CD4-positive, alpha-beta T cell (primary cell): ENCODE measurements at regions not wholly inside any gene's neighbourhood (a gene's known extent, or its start where the extent isn't known, plus 50 kb on each side); places are given as distances from the start of the nearest gene placed in this dataset.

Experiments
- ATAC-seq: fragments of 200-7000 bp; cut with Tn5 transposase; one replicate; pipeline ENCODE4 v1.10.0; 2022; ENCODE audit warnings: mild to moderate bottlenecking; ENCODE audit not compliant: poor library complexity
- CTCF ChIA-PET: fragments of 350-600 bp; sonication (Branson Sonifier 250); formaldehyde crosslinking; loops from one replicate; lab custom pipeline; 2021; ENCODE audit warnings: antibody characterized with exemption, inconsistent platforms; lab: Charles Lee
- POLR2A ChIA-PET: fragments of 350-600 bp; sonication (Branson Sonifier 250); formaldehyde crosslinking; loops from one replicate; lab custom pipeline; 2021; ENCODE audit warnings: antibody characterized with exemption, inconsistent platforms; lab: Charles Lee
- DNase-seq, 14 experiments: peaks; one replicate each; pipeline ENCODE4 v3.0.0-alpha.2; 2013 to 2020; ENCODE audit warnings: mixed read lengths in 2 of 14
- H3K27ac ChIP-seq, 2 donors: one replicate each; pipeline versions ENCODE4 v1.5.1 to v1.7.0; 2013; ENCODE audit warnings: low read length in 2 of 2, low read depth in 1 of 2, mild to moderate bottlenecking in 1 of 2
- H3K27me3 ChIP-seq, 2 experiments: 1 replicate in 1 of 2; 2 replicates in 1 of 2; pipeline versions ENCODE4 v1.6.1 to v1.7.0; 2013; ENCODE audit warnings: low read length in 2 of 2, control low read depth in 1 of 2, mild to moderate bottlenecking in 1 of 2, moderate library complexity in 1 of 2; ENCODE audit not compliant: insufficient read depth in 2 of 2, control insufficient read depth in 1 of 2
- H3K36me3 ChIP-seq: one replicate; pipeline ENCODE4 v1.6.1; 2013; ENCODE audit warnings: low read length, control low read depth; ENCODE audit not compliant: insufficient read depth
- H3K4me1 ChIP-seq: one replicate; pipeline ENCODE4 v1.6.1; 2013; ENCODE audit warnings: low read length, control low read depth; ENCODE audit not compliant: insufficient read depth
- H3K4me3 ChIP-seq: one replicate; pipeline ENCODE4 v1.5.1; 2013; ENCODE audit warnings: mild to moderate bottlenecking, low read length, moderate library complexity
- H3K9me3 ChIP-seq, 2 experiments: 1 replicate in 1 of 2; 2 replicates in 1 of 2; pipeline versions ENCODE4 v1.6.1 to v1.7.0; 2013; ENCODE audit warnings: low read length in 2 of 2, mild to moderate bottlenecking in 2 of 2, control low read depth in 1 of 2, moderate library complexity in 1 of 2; ENCODE audit not compliant: control insufficient read depth in 1 of 2, insufficient read depth in 1 of 2
- H3K27ac Mint-ChIP-seq: one replicate; pipeline ENCODE4 v1.8.0; 2020; ENCODE audit warnings: mixed read lengths
- H3K27me3 Mint-ChIP-seq: one replicate; pipeline ENCODE4 v1.8.0; 2021; ENCODE audit warnings: mixed read lengths
- H3K36me3 Mint-ChIP-seq: one replicate; pipeline ENCODE4 v1.8.0; 2021; ENCODE audit warnings: low read depth, mixed read lengths
- H3K4me1 Mint-ChIP-seq: one replicate; pipeline ENCODE4 v1.8.0; 2021; ENCODE audit warnings: low read depth, mixed read lengths
- H3K4me3 Mint-ChIP-seq: one replicate; pipeline ENCODE4 v1.8.0; 2020; ENCODE audit warnings: mild to moderate bottlenecking, mixed read lengths
- H3K9me3 Mint-ChIP-seq: one replicate; pipeline ENCODE4 v1.8.0; 2020; ENCODE audit warnings: mixed read lengths
- intact Hi-C, 2 experiments: fragments of 100-400 bp; cut with DNase I in 1 of 2; cut with micrococcal nuclease in 1 of 2; formaldehyde crosslinking; loops; one replicate each; pipeline versions ENCODE4 v1.15.1 to v1.9.0; 2023 to 2025; cut with DNase I, micrococcal nuclease
- TF ChIP-seq, protein P1 (sequence below): fragments of 200-600 bp; IDR thresholded peaks from one replicate; pipeline ENCODE4 v1.8.0; 2022; ENCODE audit warnings: antibody characterized with exemption, mild to moderate bottlenecking

DNA sequence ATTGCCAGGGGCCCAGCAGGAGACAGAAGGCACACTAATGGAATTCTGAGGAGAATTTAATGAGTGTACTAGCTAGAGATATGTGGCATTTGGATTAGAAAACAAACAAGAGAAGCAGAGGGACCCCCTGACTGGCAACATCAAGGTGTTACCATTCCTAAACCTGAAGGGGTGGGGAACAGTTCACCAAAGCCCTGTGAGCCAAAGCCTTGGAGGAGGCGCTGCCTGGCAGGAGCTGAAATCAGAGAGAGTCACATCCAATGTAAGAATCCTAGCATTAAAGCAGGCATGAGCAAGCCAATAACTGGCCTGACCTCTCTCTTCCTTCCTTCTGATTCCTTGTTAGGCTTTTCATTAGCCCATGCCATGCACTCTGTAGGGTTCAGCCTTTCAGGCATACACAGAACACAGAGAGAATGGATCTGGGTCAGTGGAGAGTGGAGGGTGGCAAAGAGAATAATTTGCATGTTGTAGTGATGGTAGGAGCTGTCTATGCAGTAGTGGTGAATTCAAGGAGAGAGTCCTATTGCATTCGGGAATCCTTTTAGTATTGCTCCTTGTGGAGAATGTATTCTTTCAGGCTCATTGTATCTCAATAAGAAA is 367.2 kb upstream of the MAN1A1 start:
- Histone ChIP-seq H3K36me3 (no peaks in the 10 kb centered on the region), H3K9me3 (no peaks in the 10 kb centered on the region), H3K4me1 (no peaks in the 10 kb centered on the region), H3K4me3 (no peak overlapping the region), H3K27me3 (no peaks in the 10 kb centered on the region), H3K27ac (no peak overlapping the region)
- Mint-ChIP-seq H3K27me3 (no peaks in the 10 kb centered on the region), H3K9me3 (peaks cover 4% of the 10 kb centered on the region), H3K4me1 (no peaks in the 10 kb centered on the region), H3K4me3 (no peak overlapping the region), H3K36me3 (no peaks in the 10 kb centered on the region), H3K27ac (no peak overlapping the region)
- intact Hi-C loops = no loop called here
- ATAC-seq (no peak), DNase-seq (no peak)
- ChIA-PET CTCF (no interaction called here), POLR2A (no interaction called here)
- TF ChIP-seq, protein P1, sequence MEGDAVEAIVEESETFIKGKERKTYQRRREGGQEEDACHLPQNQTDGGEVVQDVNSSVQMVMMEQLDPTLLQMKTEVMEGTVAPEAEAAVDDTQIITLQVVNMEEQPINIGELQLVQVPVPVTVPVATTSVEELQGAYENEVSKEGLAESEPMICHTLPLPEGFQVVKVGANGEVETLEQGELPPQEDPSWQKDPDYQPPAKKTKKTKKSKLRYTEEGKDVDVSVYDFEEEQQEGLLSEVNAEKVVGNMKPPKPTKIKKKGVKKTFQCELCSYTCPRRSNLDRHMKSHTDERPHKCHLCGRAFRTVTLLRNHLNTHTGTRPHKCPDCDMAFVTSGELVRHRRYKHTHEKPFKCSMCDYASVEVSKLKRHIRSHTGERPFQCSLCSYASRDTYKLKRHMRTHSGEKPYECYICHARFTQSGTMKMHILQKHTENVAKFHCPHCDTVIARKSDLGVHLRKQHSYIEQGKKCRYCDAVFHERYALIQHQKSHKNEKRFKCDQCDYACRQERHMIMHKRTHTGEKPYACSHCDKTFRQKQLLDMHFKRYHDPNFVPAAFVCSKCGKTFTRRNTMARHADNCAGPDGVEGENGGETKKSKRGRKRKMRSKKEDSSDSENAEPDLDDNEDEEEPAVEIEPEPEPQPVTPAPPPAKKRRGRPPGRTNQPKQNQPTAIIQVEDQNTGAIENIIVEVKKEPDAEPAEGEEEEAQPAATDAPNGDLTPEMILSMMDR = no peak

DNA sequence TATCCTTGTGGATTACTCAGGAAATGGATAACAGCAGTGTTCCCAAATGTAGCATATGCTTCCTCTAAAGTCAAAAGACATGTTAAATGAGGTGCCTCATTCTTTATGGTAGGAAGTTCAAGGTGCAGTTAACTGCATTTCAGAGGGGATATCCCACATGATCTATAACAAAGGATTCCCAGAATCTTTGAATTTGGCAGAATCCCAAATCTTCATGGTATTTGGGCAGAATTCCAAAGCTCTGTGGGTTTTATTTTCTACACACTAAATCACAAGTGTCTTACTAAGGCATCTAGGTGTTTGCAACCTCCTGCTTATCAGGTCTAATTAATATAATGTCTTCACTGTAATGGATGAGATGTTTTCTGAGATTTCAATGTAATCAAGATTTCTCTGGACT is 364.3 kb upstream of the MAN1A1 start:
- Histone ChIP-seq H3K27me3 (no peaks in the 10 kb centered on the region), H3K9me3 (no peaks in the 10 kb centered on the region), H3K4me3 (no peak overlapping the region), H3K36me3 (no peaks in the 10 kb centered on the region), H3K4me1 (no peaks in the 10 kb centered on the region), H3K27ac (no peak overlapping the region)
- Mint-ChIP-seq H3K4me3 (no peak overlapping the region), H3K4me1 (no peaks in the 10 kb centered on the region), H3K9me3 (peaks cover 4% of the 10 kb centered on the region), H3K36me3 (no peaks in the 10 kb centered on the region), H3K27me3 (no peaks in the 10 kb centered on the region), H3K27ac (no peak overlapping the region)
- DNase-seq = no peak
- ChIA-PET POLR2A (no interaction called here), CTCF (no interaction called here)
- TF ChIP-seq, protein P1 = no peak
- intact Hi-C loops = no loop called here
- ATAC-seq = no peak

DNA sequence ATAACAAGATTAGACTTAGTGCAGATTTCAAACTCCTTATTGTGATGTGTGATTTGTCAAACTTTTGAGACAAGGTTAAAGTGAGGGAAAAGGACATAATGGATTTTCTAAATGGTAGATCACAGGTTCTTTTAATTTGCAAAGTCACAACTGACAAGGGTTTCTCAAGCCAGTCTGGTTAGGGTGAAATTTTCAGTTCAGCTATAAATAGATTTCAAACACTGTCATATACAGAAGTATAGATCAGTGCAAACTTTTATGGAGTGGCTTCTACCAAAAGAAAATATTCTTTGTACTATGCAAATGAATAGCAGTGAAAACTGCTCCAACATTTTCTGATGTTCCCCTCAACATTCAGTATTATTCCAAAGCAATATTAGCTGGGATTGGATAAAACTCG is 337.1 kb upstream of the MAN1A1 start:
- Mint-ChIP-seq H3K36me3 (no peaks in the 10 kb centered on the region), H3K27ac (no peak overlapping the region), H3K4me1 (no peaks in the 10 kb centered on the region), H3K4me3 (no peak overlapping the region), H3K9me3 (no peaks in the 10 kb centered on the region), H3K27me3 (no peaks in the 10 kb centered on the region)
- no peak overlapping the region for H3K27ac ChIP-seq
- no peaks in the 10 kb centered on the region for H3K27me3 ChIP-seq
- ATAC-seq (no peak), DNase-seq (no peak)
- intact Hi-C loops = no loop called here
- ChIA-PET CTCF (no interaction called here), POLR2A (no interaction called here)
- no peaks in the 10 kb centered on the region for H3K9me3 ChIP-seq
- no peaks in the 10 kb centered on the region for H3K4me1 ChIP-seq
- H3K36me3 ChIP-seq = no peaks in the 10 kb centered on the region
- no peak overlapping the region for H3K4me3 ChIP-seq
- TF ChIP-seq, protein P1 = no peak
